Ascending aorta (tissue), 2 donors: ENCODE measurements at regions not wholly inside any gene's neighbourhood (a gene's known extent, or its start where the extent isn't known, plus 50 kb on each side); places are given as distances from the start of the nearest gene placed in this dataset.
"Not testable (repeated sequence)": the region's sequence is repeated elsewhere in the genome, so short reads cannot be mapped to it uniquely, and the experiment has no call there.

Experiments
- DNase-seq, 2 donors: peaks; one replicate each; pipeline ENCODE4 v3.0.0-alpha.2; 2019; ENCODE audit warnings: low spot score in 2 of 2
- H3K27ac ChIP-seq, 2 donors: fragments of 200-600 bp; sonication (generic); one replicate each; pipeline ENCODE4 v1.5.1; 2016 to 2017; ENCODE audit warnings: mild to moderate bottlenecking in 1 of 2
- H3K27me3 ChIP-seq: fragments of 200-600 bp; sonication (generic); one replicate; pipeline ENCODE4 v1.5.1; 2017
- H3K36me3 ChIP-seq, 2 donors: fragments of 200-600 bp; sonication (generic); one replicate each; pipeline ENCODE4 v1.5.1; 2016
- H3K4me1 ChIP-seq, 2 donors: fragments of 200-600 bp; sonication (generic); one replicate each; pipeline ENCODE4 v1.5.1; 2016 to 2017; ENCODE audit warnings: mild to moderate bottlenecking in 1 of 2
- H3K4me3 ChIP-seq, 2 donors: fragments of 200-600 bp; sonication (generic); one replicate each; pipeline ENCODE4 v1.5.1; 2016 to 2017; ENCODE audit warnings: mild to moderate bottlenecking in 1 of 2
- H3K9me3 ChIP-seq, 2 donors: fragments of 200-600 bp; sonication (generic); one replicate each; pipeline ENCODE4 v1.5.1; 2016
- CTCF ChIP-seq, 3 experiments: fragments of 200-600 bp in 2 of 3; fragments of 450-650 bp in 1 of 3; sonication (generic) in 2 of 3; IDR thresholded peaks; one replicate each; pipeline ENCODE4 v1.5.1; 2016 to 2019; ENCODE audit warnings: antibody characterized with exemption in 3 of 3, mild to moderate bottlenecking in 1 of 3, moderate library complexity in 1 of 3
- intact Hi-C: fragments of 100-400 bp; cut with DNase I; formaldehyde crosslinking; loops from one replicate; pipeline ENCODE4 v1.15.1; 2023

GRCh38 chr9:2395814-2396612 is 225.6 kb upstream of the VLDLR start:
- no peak overlapping the region for H3K4me3 ChIP-seq
- intact Hi-C loops, result no loop called here

GRCh38 chr9:2396622-2397285 is 224.8 kb upstream of the VLDLR start:
- H3K27me3 ChIP-seq, result no peaks in the 10 kb centered on the region
- no peaks in the 10 kb centered on the region for H3K36me3 ChIP-seq
- no peaks in the 10 kb centered on the region for H3K9me3 ChIP-seq
- DNase-seq, result no peak
- H3K4me1 ChIP-seq, result no peaks in the 10 kb centered on the region
- no peak for TF ChIP-seq CTCF (IDR thresholded peaks at IDR 0.05)
- intact Hi-C loops, result no loop called here
- H3K4me3 ChIP-seq, result no peak overlapping the region
- H3K27ac ChIP-seq, result no peak overlapping the region

More at GRCh38 chr9:2395814-2396612, 225.6 kb upstream of the VLDLR start:
- Histone ChIP-seq H3K27me3 (no peaks in the 10 kb centered on the region), H3K9me3 (no peaks in the 10 kb centered on the region), H3K36me3 (no peaks in the 10 kb centered on the region), H3K4me1 (no peaks in the 10 kb centered on the region), H3K27ac (no peak overlapping the region)
- no peak for TF ChIP-seq CTCF (IDR thresholded peaks at IDR 0.05)
- no peak for DNase-seq

GRCh38 chr9:2397875-2398274 is 223.7 kb upstream of the VLDLR start:
- DNase-seq, H3K4me3 ChIP-seq, H3K36me3 ChIP-seq, H3K27ac ChIP-seq, H3K9me3 ChIP-seq, H3K27me3 ChIP-seq, H3K4me1 ChIP-seq, intact Hi-C loops: not testable (repeated sequence)

GRCh38 chr9:2401746-2402145 is 219.8 kb upstream of the VLDLR start:
- H3K27me3 ChIP-seq, intact Hi-C loops, H3K4me1 ChIP-seq, H3K4me3 ChIP-seq, H3K27ac ChIP-seq, DNase-seq, H3K36me3 ChIP-seq: not testable (repeated sequence)
- H3K9me3 ChIP-seq, result peaks cover 0 to 12% of the 10 kb centered on the region in 2 donors

GRCh38 chr9:2403701-2404100 is 217.9 kb upstream of the VLDLR start:
- no peak for DNase-seq
- peaks cover 0 to 12% of the 10 kb centered on the region in 2 donors for H3K9me3 ChIP-seq
- H3K27ac ChIP-seq, result no peak overlapping the region
- H3K4me3 ChIP-seq, result no peak overlapping the region
- no peaks in the 10 kb centered on the region for H3K36me3 ChIP-seq
- no peaks in the 10 kb centered on the region for H3K4me1 ChIP-seq
- TF ChIP-seq CTCF (IDR thresholded peaks at IDR 0.05), result no peak
- intact Hi-C loops, result no loop called here
- H3K27me3 ChIP-seq, result no peaks in the 10 kb centered on the region

GRCh38 chr9:2406252-2406651 is 215.3 kb upstream of the VLDLR start:
- Histone ChIP-seq H3K27ac (no peak overlapping the region), H3K4me1 (no peaks in the 10 kb centered on the region), H3K4me3 (no peak overlapping the region), H3K9me3 (peaks cover 0 to 12% of the 10 kb centered on the region in 2 donors), H3K27me3 (no peaks in the 10 kb centered on the region), H3K36me3 (no peaks in the 10 kb centered on the region)
- intact Hi-C loops, result no loop called here
- no peak for DNase-seq
- TF ChIP-seq CTCF (IDR thresholded peaks at IDR 0.05), result no peak
